ENCODE measurements at regions not wholly inside any gene's neighbourhood (a gene's known extent, or its start where the extent isn't known, plus 50 kb on each side); places are given as distances from the start of the nearest gene placed in this dataset.
A peak's percentile ranks its signal among the peaks of the same experiment; 100 is the strongest.

DNA sequence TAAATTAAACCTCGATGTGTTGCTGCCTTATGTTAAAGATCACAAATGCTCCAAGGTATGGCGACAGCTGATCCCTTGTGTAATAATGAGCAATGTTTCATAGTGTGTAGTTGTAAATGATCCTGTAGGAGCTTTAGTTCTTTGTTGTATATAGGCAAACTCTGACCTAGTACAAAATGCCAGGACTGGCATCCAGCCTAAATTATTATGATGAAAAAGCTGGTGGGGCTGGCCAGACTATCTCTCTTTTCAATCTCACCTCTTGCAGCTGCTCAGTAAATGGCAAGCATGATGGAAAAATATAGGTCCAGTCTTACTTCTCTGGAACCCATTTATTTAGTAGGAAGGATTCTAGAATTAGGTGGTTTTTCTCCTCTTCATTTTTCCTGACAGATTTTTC is 345.1 kb upstream of the C11orf87 start:
- Histone ChIP-seq H3K4me3 (ENCODE audit: low read depth, low read length) (no peak overlapping the region), H3K27me3 (no peaks in the 10 kb centered on the region), H3K4me1 (peaks cover 13% of the 10 kb centered on the region), H3K9me3 (no peaks in the 10 kb centered on the region), H3K36me3 (no peaks in the 10 kb centered on the region)
- TF ChIP-seq CTCF (IDR thresholded peaks at IDR 0.05; ENCODE audit: low read depth, low read length) = no peak
- peak; percentile 19 for DNase-seq

- Histone ChIP-seq H3K4me3 (ENCODE audit: low read depth, low read length) (no peak overlapping the region), H3K27me3 (no peaks in the 10 kb centered on the region), H3K36me3 (no peaks in the 10 kb centered on the region), H3K4me1 (peaks cover 13% of the 10 kb centered on the region), H3K9me3 (no peaks in the 10 kb centered on the region)
- DNase-seq = no peak
- TF ChIP-seq CTCF (IDR thresholded peaks at IDR 0.05; ENCODE audit: low read depth, low read length) = no peak
These were observed 344.6 kb upstream of the C11orf87 start for GRCh38 chr11:109077291-109077920.

- H3K36me3 ChIP-seq = no peaks in the 10 kb centered on the region
- no peaks in the 10 kb centered on the region for H3K27me3 ChIP-seq
- no peaks in the 10 kb centered on the region for H3K9me3 ChIP-seq
- TF ChIP-seq CTCF (IDR thresholded peaks at IDR 0.05; ENCODE audit: low read depth, low read length) = no peak
- no peaks in the 10 kb centered on the region for H3K4me1 ChIP-seq
- no peak for DNase-seq
- H3K4me3 ChIP-seq (ENCODE audit: low read depth, low read length) = no peak overlapping the region
These were observed 336.1 kb upstream of the C11orf87 start for GRCh38 chr11:109085708-109086373.

DNA sequence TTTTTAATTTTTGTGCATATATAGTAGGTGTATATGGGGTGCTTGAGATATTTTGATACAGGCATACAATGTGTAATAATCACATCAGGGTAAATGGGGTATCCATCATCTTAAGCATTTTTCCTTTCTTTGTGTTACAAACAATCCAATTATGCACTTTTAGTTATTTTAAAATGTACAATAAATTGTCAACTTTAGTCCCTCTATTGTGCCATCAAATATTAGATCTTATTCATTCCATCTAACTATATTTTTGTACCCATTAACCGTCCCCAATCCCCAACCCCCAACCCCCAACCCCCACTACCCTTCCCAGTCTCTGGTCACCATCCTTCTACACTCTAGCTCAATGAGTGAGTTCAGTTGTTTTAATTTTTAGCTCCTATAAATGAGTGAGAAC is 335.1 kb upstream of the C11orf87 start:
- H3K9me3 ChIP-seq = no peaks in the 10 kb centered on the region
- no peaks in the 10 kb centered on the region for H3K4me1 ChIP-seq
- DNase-seq = no peak
- TF ChIP-seq CTCF (IDR thresholded peaks at IDR 0.05; ENCODE audit: low read depth, low read length) = no peak
- no peak overlapping the region for H3K4me3 ChIP-seq (ENCODE audit: low read depth, low read length)
- no peaks in the 10 kb centered on the region for H3K27me3 ChIP-seq
- H3K36me3 ChIP-seq = no peaks in the 10 kb centered on the region

- no peak overlapping the region for H3K4me3 ChIP-seq (ENCODE audit: low read depth, low read length)
- DNase-seq = no peak
These were observed 333.9 kb upstream of the C11orf87 start for GRCh38 chr11:109088086-109088485.

More at GRCh38 chr11:109088086-109088485, 333.9 kb upstream of the C11orf87 start:
- TF ChIP-seq CTCF (IDR thresholded peaks at IDR 0.05; ENCODE audit: low read depth, low read length) = no peak
- H3K27me3 ChIP-seq = no peaks in the 10 kb centered on the region
- H3K36me3 ChIP-seq = no peaks in the 10 kb centered on the region
- H3K9me3 ChIP-seq = no peaks in the 10 kb centered on the region
- H3K4me1 ChIP-seq = no peaks in the 10 kb centered on the region

All from BE2C (cell line).